WERI-Rb-1 (cell line): ENCODE measurements at regions not wholly inside any gene's neighbourhood (a gene's known extent, or its start where the extent isn't known, plus 50 kb on each side); places are given as distances from the start of the nearest gene placed in this dataset.
"Not testable (repeated sequence)": the region's sequence is repeated elsewhere in the genome, so short reads cannot be mapped to it uniquely, and the experiment has no call there.

Experiments used
- DNase-seq: peaks from one replicate; pipeline ENCODE4 v3.0.0-alpha.2; 2020
- H3K27ac ChIP-seq: fragments of 250-450 bp; sonication (Bioruptor Pico); 2 replicates; pipeline ENCODE4 v1.5.1; 2020; ENCODE audit warnings: mild to moderate bottlenecking, moderate library complexity
- H3K27me3 ChIP-seq: fragments of 250-450 bp; sonication (Bioruptor Pico); 2 replicates; pipeline ENCODE4 v1.5.1; 2021; ENCODE audit warnings: mild to moderate bottlenecking, low read depth, moderate library complexity; ENCODE audit not compliant: insufficient read depth, severe bottlenecking
- H3K36me3 ChIP-seq: fragments of 250-450 bp; sonication (Bioruptor Pico); 2 replicates; pipeline ENCODE4 v1.5.1; 2020; ENCODE audit warnings: mild to moderate bottlenecking, moderate library complexity
- H3K4me3 ChIP-seq: 2 replicates; pipeline ENCODE4 v1.5.1; 2011; ENCODE audit warnings: low read depth, mild to moderate bottlenecking, control low read depth, low read length
- H3K9me3 ChIP-seq: fragments of 250-450 bp; sonication (Bioruptor Pico); 2 replicates; pipeline ENCODE4 v1.5.1; 2021; ENCODE audit warnings: mild to moderate bottlenecking, moderate library complexity; ENCODE audit not compliant: severe bottlenecking
- TF ChIP-seq, protein P1 (sequence below): IDR thresholded peaks from 2 replicates; pipeline ENCODE4 v1.5.1; 2011; ENCODE audit warnings: low read depth, mild to moderate bottlenecking, control low read depth, inconsistent platforms, low read length

DNA sequence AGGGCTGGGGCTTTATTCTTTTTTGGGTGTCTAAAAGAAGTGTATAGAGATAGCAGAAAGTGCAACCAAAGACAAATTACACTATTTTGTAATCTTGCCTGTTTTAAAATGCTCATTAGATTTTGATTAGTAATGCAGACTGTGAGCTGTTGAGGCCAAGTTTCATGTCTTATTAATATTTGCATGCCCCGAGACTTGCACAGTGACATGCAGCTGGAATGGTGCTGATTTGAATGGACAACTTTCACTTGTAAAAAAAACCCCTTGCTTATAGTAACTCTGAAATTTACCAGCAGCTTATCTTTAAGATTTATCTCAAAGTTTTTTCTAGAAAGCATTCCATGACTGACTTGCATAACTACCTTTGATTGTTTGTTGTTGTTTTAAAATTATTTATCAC, 835.1 kb upstream of the IGFBP7 start:
- H3K27ac ChIP-seq, result no peak overlapping the region
- TF ChIP-seq, protein P1, sequence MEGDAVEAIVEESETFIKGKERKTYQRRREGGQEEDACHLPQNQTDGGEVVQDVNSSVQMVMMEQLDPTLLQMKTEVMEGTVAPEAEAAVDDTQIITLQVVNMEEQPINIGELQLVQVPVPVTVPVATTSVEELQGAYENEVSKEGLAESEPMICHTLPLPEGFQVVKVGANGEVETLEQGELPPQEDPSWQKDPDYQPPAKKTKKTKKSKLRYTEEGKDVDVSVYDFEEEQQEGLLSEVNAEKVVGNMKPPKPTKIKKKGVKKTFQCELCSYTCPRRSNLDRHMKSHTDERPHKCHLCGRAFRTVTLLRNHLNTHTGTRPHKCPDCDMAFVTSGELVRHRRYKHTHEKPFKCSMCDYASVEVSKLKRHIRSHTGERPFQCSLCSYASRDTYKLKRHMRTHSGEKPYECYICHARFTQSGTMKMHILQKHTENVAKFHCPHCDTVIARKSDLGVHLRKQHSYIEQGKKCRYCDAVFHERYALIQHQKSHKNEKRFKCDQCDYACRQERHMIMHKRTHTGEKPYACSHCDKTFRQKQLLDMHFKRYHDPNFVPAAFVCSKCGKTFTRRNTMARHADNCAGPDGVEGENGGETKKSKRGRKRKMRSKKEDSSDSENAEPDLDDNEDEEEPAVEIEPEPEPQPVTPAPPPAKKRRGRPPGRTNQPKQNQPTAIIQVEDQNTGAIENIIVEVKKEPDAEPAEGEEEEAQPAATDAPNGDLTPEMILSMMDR, result no peak
- no peak overlapping the region for H3K4me3 ChIP-seq
- H3K9me3 ChIP-seq, result no peaks in the 10 kb centered on the region
- H3K36me3 ChIP-seq, result no peaks in the 10 kb centered on the region
- DNase-seq, result no peak
- no peaks in the 10 kb centered on the region for H3K27me3 ChIP-seq

DNA sequence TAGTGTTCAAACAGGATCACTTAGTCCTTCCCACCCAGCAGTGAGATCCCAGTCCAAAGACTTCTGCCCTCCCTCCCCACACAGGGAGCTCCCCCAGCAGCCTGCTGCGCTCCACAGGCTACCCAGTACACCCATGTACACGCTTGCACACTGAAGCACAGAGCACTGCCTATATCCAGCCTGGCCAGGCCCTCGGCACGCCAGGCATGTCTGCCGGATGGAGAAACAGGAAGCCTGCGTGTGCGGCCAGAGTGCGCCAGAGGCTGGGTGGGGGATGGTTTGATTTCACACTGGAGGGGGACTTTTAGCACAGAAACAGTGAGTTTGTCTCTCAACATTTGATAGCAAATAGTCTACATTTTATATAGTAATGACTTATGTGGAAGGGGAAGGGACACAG, 833.5 kb upstream of the IGFBP7 start:
- TF ChIP-seq, protein P1, result no peak
- no peak for DNase-seq
- H3K27me3 ChIP-seq, result no peaks in the 10 kb centered on the region

DNA sequence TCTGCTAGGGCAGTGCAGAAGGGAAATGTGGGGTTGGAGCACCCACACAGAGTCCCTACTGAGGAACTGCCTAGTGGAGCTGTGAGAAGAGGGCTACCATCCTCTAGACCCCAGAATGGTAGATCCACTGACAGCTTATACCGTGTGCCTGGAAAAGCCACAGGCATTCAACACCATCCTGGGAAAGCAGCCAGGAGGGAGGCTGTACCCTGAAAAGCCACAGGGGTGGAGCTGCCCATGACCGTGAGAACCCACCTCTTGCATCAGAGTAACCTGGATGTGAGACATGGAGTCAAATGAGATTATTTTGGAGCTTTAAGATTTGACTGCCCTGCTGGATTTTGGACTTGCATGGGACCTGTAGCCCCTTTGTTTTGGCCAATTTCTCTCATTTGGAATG, 827.1 kb upstream of the IGFBP7 start:
- not testable (repeated sequence) for H3K36me3 ChIP-seq, DNase-seq, H3K27me3 ChIP-seq, H3K9me3 ChIP-seq, H3K27ac ChIP-seq, H3K4me3 ChIP-seq

More for the DNA sequence above, 833.5 kb upstream of the IGFBP7 start:
- H3K9me3 ChIP-seq, result no peaks in the 10 kb centered on the region
- no peak overlapping the region for H3K27ac ChIP-seq
- H3K4me3 ChIP-seq, result no peak overlapping the region
- no peaks in the 10 kb centered on the region for H3K36me3 ChIP-seq

DNA sequence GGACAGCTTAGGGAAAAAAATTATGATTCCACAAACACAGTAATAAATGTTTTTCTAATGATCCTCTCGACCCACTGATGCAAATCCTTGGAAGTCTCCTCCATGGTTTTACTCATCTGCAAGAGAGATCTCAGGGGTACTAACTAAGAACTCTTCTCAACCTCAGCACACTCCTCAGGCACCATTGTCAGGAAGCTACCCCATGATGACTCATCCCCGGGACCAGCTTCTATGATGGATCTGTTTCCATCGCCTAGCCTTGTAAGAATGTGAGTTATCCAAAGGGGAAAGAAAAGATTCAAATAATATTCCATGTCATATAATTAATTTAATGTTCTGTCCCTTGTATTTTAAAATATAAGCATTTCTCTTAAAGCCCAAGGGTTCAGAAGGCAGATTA, 816.1 kb upstream of the IGFBP7 start:
- no peak overlapping the region for H3K27ac ChIP-seq
- no peak for DNase-seq
- no peak overlapping the region for H3K4me3 ChIP-seq
- TF ChIP-seq, protein P1, result no peak
- H3K36me3 ChIP-seq, result no peaks in the 10 kb centered on the region
- H3K9me3 ChIP-seq, result no peaks in the 10 kb centered on the region
- no peaks in the 10 kb centered on the region for H3K27me3 ChIP-seq

DNA sequence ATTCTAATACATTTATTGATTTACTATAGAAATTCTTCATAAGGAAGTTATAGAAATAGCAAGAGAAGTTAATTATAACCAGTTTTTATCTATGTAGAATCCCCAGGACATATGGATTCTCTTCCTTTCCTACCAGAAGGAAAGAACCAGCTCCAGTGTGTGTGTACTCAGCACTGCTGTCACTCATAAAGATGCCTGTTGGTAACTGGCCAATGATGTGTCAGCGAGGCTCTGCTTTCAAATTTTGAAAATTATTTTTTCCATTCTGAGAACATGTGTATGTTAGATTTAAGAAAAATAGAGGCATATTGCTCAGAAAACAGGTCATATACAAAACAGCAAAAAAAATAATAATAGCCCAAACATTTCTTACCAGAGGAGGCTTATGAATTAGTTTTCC, 814.8 kb upstream of the IGFBP7 start:
- Histone ChIP-seq H3K27ac (no peak overlapping the region), H3K4me3 (no peak overlapping the region), H3K27me3 (no peaks in the 10 kb centered on the region), H3K9me3 (no peaks in the 10 kb centered on the region), H3K36me3 (no peaks in the 10 kb centered on the region)
- TF ChIP-seq, protein P1, result no peak
- no peak for DNase-seq

DNA sequence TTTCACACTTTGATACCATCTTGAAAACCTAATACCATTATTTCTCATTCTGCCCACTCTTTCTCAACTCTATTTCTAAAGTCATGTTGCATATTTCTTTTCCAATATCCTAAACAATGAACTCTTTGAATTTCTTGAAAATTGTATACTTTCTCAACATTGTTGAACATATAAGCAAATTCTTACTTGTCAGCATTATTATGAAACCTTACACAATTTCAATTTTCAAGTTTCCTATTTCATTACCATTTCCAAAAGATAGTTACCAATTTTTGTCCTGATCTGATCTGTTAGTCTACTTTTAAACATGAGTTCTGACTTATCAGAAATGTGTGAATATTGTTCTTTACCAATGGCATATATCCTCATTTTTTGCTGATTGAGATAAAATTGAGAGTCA, 806.3 kb upstream of the IGFBP7 start:
- H3K27me3 ChIP-seq, result no peaks in the 10 kb centered on the region
- no peak for DNase-seq
- no peaks in the 10 kb centered on the region for H3K36me3 ChIP-seq
- no peak overlapping the region for H3K27ac ChIP-seq
- no peaks in the 10 kb centered on the region for H3K9me3 ChIP-seq
- TF ChIP-seq, protein P1, result no peak
- H3K4me3 ChIP-seq, result no peak overlapping the region

DNA sequence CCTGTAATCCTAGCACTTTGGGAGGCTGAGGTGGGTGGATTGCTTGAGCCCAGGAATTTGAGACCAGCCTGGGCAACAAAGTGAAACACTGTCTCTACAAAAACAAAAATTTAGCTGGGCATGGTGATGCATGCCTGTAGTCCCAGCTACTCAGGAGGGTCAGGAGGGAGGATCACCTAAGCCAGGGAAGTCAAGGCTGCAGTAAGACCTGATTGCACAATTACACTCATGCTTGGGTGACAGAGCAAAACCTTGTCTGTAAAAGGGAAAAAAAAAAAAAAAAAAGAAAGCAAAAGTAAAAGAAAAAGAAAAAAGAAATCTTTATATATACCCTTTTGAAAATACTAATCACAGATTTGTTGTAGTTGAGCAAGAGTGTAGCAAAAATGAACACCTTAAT, 801.0 kb upstream of the IGFBP7 start:
- no peak for DNase-seq
- Histone ChIP-seq H3K27ac (no peak overlapping the region), H3K4me3 (no peak overlapping the region), H3K36me3 (no peaks in the 10 kb centered on the region), H3K9me3 (no peaks in the 10 kb centered on the region), H3K27me3 (no peaks in the 10 kb centered on the region)
- TF ChIP-seq, protein P1, result no peak
